IPS-20b (cell line): ENCODE measurements at regions not wholly inside any gene's neighbourhood (a gene's known extent, or its start where the extent isn't known, plus 50 kb on each side); places are given as distances from the start of the nearest gene placed in this dataset.

Experiments
- H3K27ac ChIP-seq: one replicate; pipeline ENCODE4 v1.5.1; 2013; ENCODE audit warnings: low read length
- H3K27me3 ChIP-seq: 2 replicates; pipeline ENCODE4 v1.6.1; 2013; ENCODE audit warnings: mild to moderate bottlenecking, low read length, inconsistent platforms; ENCODE audit not compliant: insufficient read depth
- H3K36me3 ChIP-seq: 2 replicates; pipeline ENCODE4 v1.6.1; 2013; ENCODE audit warnings: low read depth, mild to moderate bottlenecking, inconsistent platforms, low read length, moderate library complexity; ENCODE audit not compliant: insufficient read depth
- H3K4me1 ChIP-seq: 2 replicates; pipeline ENCODE4 v1.6.1; 2013; ENCODE audit warnings: mild to moderate bottlenecking, control low read depth, inconsistent platforms, low read length, moderate library complexity; ENCODE audit not compliant: insufficient read depth
- H3K4me3 ChIP-seq: 2 replicates; pipeline ENCODE4 v1.5.1; 2013; ENCODE audit warnings: mild to moderate bottlenecking, low read length, inconsistent platforms
- H3K9ac ChIP-seq: 2 replicates; pipeline ENCODE4 v1.6.1; 2013; ENCODE audit warnings: low read depth, mild to moderate bottlenecking, inconsistent platforms, low read length, moderate library complexity
- H3K9me3 ChIP-seq: 2 replicates; pipeline ENCODE4 v1.6.1; 2013; ENCODE audit warnings: mild to moderate bottlenecking, low read depth, low read length, inconsistent platforms; ENCODE audit not compliant: insufficient read depth

GRCh38 chr3:5458526-5458925 is 271.0 kb downstream of the EDEM1 start:
- Histone ChIP-seq H3K36me3 (no peaks in the 10 kb centered on the region), H3K9me3 (no peaks in the 10 kb centered on the region)

DNA sequence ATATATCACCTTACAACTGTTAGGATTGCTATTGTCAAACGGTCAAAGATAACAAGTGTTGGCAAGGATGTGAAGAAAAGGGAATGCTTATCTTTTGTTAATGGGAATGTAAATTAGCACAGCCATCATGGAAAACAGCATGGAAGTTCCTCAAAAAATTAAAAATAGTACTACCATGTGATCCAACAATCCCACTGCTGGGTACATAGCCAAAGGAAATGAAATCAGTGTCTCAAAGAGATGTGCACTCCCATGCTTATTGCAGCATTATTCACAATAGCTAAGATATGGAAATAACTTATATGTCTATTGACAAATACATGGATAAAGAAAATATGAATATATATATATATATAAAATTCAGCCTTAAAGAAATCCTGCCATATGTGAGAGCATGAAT is 274.6 kb downstream of the EDEM1 start:
- no peaks in the 10 kb centered on the region for H3K36me3 ChIP-seq
- peaks cover 5% of the 10 kb centered on the region; the same call in 1 of the 2 replicates for H3K4me1 ChIP-seq
- H3K27me3 ChIP-seq, result no peaks in the 10 kb centered on the region
- H3K9ac ChIP-seq, result no peak overlapping the region
- H3K4me3 ChIP-seq, result no peak overlapping the region
- H3K27ac ChIP-seq, result no peak overlapping the region
- no peaks in the 10 kb centered on the region for H3K9me3 ChIP-seq

More at GRCh38 chr3:5458526-5458925, 271.0 kb downstream of the EDEM1 start:
- Histone ChIP-seq H3K9ac (no peak overlapping the region), H3K4me3 (no peak overlapping the region), H3K4me1 (no peaks in the 10 kb centered on the region), H3K27me3 (no peaks in the 10 kb centered on the region), H3K27ac (no peak overlapping the region)

DNA sequence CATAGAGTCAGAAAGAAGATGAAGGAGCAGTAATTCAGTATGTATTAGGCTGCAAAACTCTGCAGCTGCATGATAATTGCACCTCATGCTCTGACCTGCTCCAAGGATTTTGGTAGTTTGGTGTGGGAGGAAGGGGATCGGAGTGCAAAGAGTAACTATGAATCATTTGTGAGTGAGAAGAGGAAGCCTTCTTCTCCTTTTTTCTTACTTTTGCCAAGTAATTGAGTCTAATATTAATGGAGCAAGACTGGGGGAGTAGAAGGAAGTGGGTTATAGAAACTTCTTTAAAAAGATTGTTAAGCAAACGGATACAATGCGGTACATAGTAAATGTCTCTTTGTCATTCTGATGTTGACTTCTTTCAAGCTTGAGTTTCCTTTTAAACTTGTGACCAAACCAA is 276.5 kb downstream of the EDEM1 start:
- Histone ChIP-seq H3K9ac (no peak overlapping the region), H3K27me3 (no peaks in the 10 kb centered on the region), H3K9me3 (no peaks in the 10 kb centered on the region), H3K4me3 (no peak overlapping the region), H3K27ac (no peak overlapping the region), H3K4me1 (peaks cover 5% of the 10 kb centered on the region; the same call in 1 of the 2 replicates), H3K36me3 (no peaks in the 10 kb centered on the region)

DNA sequence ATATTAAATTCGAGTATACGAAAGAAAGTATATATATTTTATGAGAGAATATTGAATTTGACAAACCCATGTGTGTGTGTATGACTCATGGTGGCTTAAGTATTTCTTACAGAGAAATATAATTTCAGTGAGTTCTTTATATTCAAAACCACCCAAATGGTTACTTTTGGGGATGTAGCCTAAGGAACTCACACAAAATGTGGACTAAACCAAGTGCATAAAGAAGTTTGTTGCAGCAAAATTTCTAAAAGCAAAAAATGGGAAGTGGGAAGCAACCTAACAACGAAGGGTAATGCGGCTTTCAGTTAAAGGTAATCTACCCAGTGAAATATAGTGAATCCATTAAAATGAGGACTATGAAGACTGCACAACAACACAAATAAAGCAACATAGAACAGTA is 277.1 kb downstream of the EDEM1 start:
- H3K9ac ChIP-seq, result no peak overlapping the region
- peaks cover 5% of the 10 kb centered on the region; the same call in 1 of the 2 replicates for H3K4me1 ChIP-seq
- H3K27me3 ChIP-seq, result no peaks in the 10 kb centered on the region
- H3K9me3 ChIP-seq, result no peaks in the 10 kb centered on the region
- no peaks in the 10 kb centered on the region for H3K36me3 ChIP-seq
- no peak overlapping the region for H3K4me3 ChIP-seq
- H3K27ac ChIP-seq, result no peak overlapping the region

DNA sequence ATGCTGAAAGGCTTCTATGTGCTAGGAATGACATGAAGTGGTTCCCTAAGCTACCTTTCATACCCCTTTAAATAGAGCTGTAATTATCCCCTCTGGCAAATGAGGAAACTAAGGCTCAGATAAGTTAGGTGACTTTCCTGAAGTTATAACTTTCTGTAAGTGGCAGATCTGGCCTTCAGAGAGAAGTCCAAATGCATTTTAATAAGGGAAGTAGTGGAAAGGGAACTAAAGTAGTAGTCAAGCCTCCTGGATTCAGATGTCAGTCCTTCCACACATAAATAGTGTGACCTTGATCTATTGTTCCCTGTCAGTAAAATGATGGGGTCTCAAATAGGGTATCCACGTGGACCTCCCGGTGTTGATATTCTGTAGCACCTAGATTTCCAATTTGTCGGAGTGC is 277.7 kb downstream of the EDEM1 start:
- Histone ChIP-seq H3K4me1 (peaks cover 5% of the 10 kb centered on the region; the same call in 1 of the 2 replicates), H3K9me3 (no peaks in the 10 kb centered on the region), H3K4me3 (no peak overlapping the region), H3K36me3 (no peaks in the 10 kb centered on the region), H3K9ac (no peak overlapping the region), H3K27me3 (no peaks in the 10 kb centered on the region), H3K27ac (no peak overlapping the region)

- Histone ChIP-seq H3K9me3 (no peaks in the 10 kb centered on the region), H3K4me3 (no peak overlapping the region), H3K27me3 (no peaks in the 10 kb centered on the region), H3K4me1 (peaks cover 5% of the 10 kb centered on the region; the same call in 1 of the 2 replicates), H3K9ac (no peak overlapping the region), H3K27ac (no peak overlapping the region), H3K36me3 (no peaks in the 10 kb centered on the region)
These were observed 278.6 kb downstream of the EDEM1 start for GRCh38 chr3:5466065-5466464.

GRCh38 chr3:5466717-5467116 is 279.2 kb downstream of the EDEM1 start:
- H3K9me3 ChIP-seq, result no peaks in the 10 kb centered on the region
- no peak overlapping the region for H3K27ac ChIP-seq
- peaks cover 5% of the 10 kb centered on the region; the same call in 1 of the 2 replicates for H3K4me1 ChIP-seq
- H3K36me3 ChIP-seq, result no peaks in the 10 kb centered on the region
- H3K9ac ChIP-seq, result no peak overlapping the region
- no peaks in the 10 kb centered on the region for H3K27me3 ChIP-seq
- no peak overlapping the region for H3K4me3 ChIP-seq

DNA sequence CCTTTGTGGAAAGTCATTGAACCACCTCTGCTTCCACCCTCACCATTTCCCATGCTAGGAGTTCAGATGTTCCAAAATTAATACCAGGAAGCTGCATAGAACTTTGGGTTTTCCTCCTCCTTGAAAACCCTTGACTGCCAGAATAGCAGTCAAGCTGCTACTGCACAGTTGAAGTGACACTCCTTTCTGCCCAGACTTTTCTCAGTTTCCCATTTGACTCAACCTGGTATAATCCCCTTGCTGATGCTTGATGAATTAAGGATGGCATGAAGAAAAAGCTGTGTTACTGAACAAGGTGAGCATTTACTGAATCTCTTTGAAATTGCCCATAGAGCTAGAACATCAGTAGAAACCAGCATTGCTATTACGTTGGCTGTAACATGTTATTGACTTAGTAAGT is 286.0 kb downstream of the EDEM1 start:
- Histone ChIP-seq H3K27ac (no peak overlapping the region), H3K27me3 (no peaks in the 10 kb centered on the region; the same call in 1 of the 2 replicates), H3K4me1 (no peaks in the 10 kb centered on the region), H3K9me3 (no peaks in the 10 kb centered on the region), H3K36me3 (no peaks in the 10 kb centered on the region), H3K4me3 (no peak overlapping the region), H3K9ac (no peak overlapping the region)

- Histone ChIP-seq H3K36me3 (no peaks in the 10 kb centered on the region), H3K4me3 (no peak overlapping the region), H3K27ac (no peak overlapping the region), H3K4me1 (no peaks in the 10 kb centered on the region), H3K9ac (no peak overlapping the region), H3K9me3 (no peaks in the 10 kb centered on the region), H3K27me3 (no peaks in the 10 kb centered on the region; the same call in 1 of the 2 replicates)
These were observed 288.9 kb downstream of the EDEM1 start for GRCh38 chr3:5476403-5476802.

- Histone ChIP-seq H3K4me1 (no peaks in the 10 kb centered on the region), H3K27me3 (no peaks in the 10 kb centered on the region), H3K4me3 (no peak overlapping the region), H3K27ac (no peak overlapping the region), H3K9ac (no peak overlapping the region), H3K9me3 (no peaks in the 10 kb centered on the region), H3K36me3 (no peaks in the 10 kb centered on the region)
These were observed 291.8 kb downstream of the EDEM1 start for GRCh38 chr3:5479229-5479799.

- Histone ChIP-seq H3K9ac (no peak overlapping the region), H3K27me3 (no peaks in the 10 kb centered on the region), H3K4me3 (no peak overlapping the region), H3K9me3 (no peaks in the 10 kb centered on the region), H3K36me3 (no peaks in the 10 kb centered on the region), H3K27ac (no peak overlapping the region), H3K4me1 (no peaks in the 10 kb centered on the region)
These were observed 292.7 kb downstream of the EDEM1 start for GRCh38 chr3:5480190-5480589.

- Histone ChIP-seq H3K4me1 (no peaks in the 10 kb centered on the region), H3K9ac (no peak overlapping the region), H3K9me3 (no peaks in the 10 kb centered on the region), H3K36me3 (no peaks in the 10 kb centered on the region), H3K27ac (no peak overlapping the region), H3K27me3 (no peaks in the 10 kb centered on the region), H3K4me3 (no peak overlapping the region)
These were observed 297.9 kb downstream of the EDEM1 start for GRCh38 chr3:5485427-5485826.
